Mesodermal cell (in vitro differentiated cells): ENCODE measurements at regions not wholly inside any gene's neighbourhood (a gene's known extent, or its start where the extent isn't known, plus 50 kb on each side); places are given as distances from the start of the nearest gene placed in this dataset.
"Not testable (repeated sequence)": the region's sequence is repeated elsewhere in the genome, so short reads cannot be mapped to it uniquely, and the experiment has no call there.

Source experiments
- H3K27ac ChIP-seq: 2 replicates; pipeline ENCODE4 v1.7.0; 2013; ENCODE audit warnings: mild to moderate bottlenecking, low read depth, low read length, moderate library complexity; ENCODE audit not compliant: severe bottlenecking
- H3K36me3 ChIP-seq: 2 replicates; pipeline ENCODE4 v1.7.1; 2013; ENCODE audit warnings: mild to moderate bottlenecking, low read length, moderate library complexity; ENCODE audit not compliant: control insufficient read depth, insufficient read depth
- H3K4me1 ChIP-seq: one replicate; pipeline ENCODE4 v1.7.1; 2013; ENCODE audit warnings: mild to moderate bottlenecking, low read length; ENCODE audit not compliant: insufficient read depth, control insufficient read depth, poor library complexity, severe bottlenecking
- H3K4me3 ChIP-seq: 2 replicates; pipeline ENCODE4 v1.7.0; 2013; ENCODE audit warnings: low read length, control low read depth, mild to moderate bottlenecking; ENCODE audit not compliant: insufficient read depth, poor library complexity, severe bottlenecking; ENCODE audit errors: extremely low read depth
- H3K9me3 ChIP-seq: 2 replicates; pipeline ENCODE4 v1.7.1; 2013; ENCODE audit warnings: mild to moderate bottlenecking, low read length, moderate library complexity; ENCODE audit not compliant: control insufficient read depth
- WGBS, 2 experiments: methylation state at CpG; one replicate each; pipeline ENCODE4 v1.1.5; 2013; ENCODE audit warnings: missing lambda C conversion rate in 2 of 2; ENCODE audit not compliant: insufficient coverage in 2 of 2; 5-methylcytosine and 5-hydroxymethylcytosine counted together

GRCh38 chr4:132437117-132437516 is 712.0 kb upstream of the PCDH10 start:
- H3K27ac ChIP-seq = no peak overlapping the region
- H3K4me3 ChIP-seq = no peak overlapping the region
- H3K4me1 ChIP-seq = no peaks in the 10 kb centered on the region
- no peaks in the 10 kb centered on the region for H3K9me3 ChIP-seq
- H3K36me3 ChIP-seq = no peaks in the 10 kb centered on the region

DNA sequence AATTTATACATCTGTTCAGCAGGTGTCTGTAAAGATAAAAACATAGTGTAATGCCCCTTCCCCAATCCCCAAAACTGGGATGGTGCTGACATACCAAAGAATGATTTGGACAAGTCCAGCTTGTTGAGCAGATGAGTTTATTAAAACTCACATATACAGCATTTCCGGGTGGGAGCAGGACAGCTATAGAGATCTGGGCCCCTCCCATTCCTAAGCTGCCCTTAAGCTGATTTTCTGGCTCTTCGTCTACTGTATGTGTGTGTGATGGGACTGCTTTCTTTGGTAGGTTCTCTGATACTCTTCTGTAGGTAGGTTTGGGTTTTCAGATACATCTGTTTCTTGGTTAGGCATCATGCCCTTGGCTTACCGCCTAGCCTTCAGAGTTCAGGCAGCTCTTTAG is 703.7 kb upstream of the PCDH10 start:
- Histone ChIP-seq H3K9me3 (no peaks in the 10 kb centered on the region), H3K4me3 (no peak overlapping the region), H3K4me1 (no peaks in the 10 kb centered on the region), H3K27ac (no peak overlapping the region), H3K36me3 (no peaks in the 10 kb centered on the region)
- 94% methylated on average over 2 of the region's 3 CpGs; no CpG with 5 or more reads in 1 of the 2 experiments for WGBS, 2 experiments

DNA sequence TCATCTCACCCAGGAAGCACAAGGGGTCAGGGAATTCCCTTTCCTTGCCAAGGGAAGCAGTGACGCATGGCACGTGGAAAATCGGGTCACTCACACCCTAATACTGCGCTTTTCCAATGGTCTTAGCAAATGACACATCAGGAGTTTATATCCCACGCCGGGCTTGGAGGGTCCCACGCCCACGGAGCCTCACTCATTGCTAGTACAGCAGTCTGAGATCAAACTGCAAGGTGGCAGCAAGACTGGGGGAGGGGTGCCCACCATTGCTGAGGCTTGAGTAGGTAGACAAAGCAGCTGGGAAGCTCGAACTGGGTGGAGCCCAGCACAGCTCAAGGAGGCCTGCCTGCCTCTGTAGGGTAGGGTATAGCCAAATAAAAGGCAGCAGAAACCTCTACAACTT is 691.1 kb upstream of the PCDH10 start:
- H3K36me3 ChIP-seq, H3K27ac ChIP-seq, H3K4me1 ChIP-seq, H3K9me3 ChIP-seq, H3K4me3 ChIP-seq: not testable (repeated sequence)
- WGBS, 2 experiments = 95 to 100% methylated on average over 8 to 9 of the region's 9 CpGs

DNA sequence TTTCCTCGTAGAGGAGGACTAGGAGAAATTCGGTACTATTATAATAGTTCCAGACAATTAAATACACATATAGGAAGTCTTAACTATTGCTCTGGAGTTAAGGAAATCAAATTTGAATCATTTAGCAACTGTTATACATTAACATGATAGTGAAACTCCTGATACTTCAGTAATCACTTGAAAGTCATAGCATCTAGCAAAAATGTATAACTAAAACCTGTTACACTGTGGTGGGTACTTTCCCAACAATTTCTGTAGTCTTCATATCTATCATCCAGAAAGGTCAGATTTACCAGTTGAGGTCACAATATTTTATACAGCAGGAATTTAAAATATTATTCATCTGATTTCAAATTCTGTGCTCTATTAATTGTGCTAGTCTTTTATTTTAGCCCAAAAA is 669.6 kb upstream of the PCDH10 start:
- Histone ChIP-seq H3K27ac (no peak overlapping the region), H3K9me3 (no peaks in the 10 kb centered on the region), H3K4me3 (no peak overlapping the region), H3K4me1 (no peaks in the 10 kb centered on the region), H3K36me3 (no peaks in the 10 kb centered on the region)
- no CpG with 5 or more reads among the region's 2 CpGs for WGBS, 2 experiments

DNA sequence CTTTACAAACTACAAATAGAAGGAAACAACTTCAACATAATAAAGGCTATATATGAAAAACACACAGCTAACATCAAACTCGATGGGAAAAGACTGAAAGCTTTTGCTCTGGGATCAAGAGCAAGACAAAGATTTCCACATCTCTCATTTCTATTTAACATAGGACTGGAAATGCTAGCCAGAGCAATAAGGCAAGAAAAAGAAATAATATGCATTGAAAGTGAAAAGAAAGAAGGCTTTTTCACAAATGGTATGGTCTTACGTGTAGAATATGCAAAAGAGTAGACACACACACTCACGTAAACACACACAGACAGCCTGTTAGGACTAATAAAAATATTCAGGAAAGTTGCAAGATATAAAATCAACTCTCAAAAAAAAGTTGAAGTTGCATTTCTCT is 660.5 kb upstream of the PCDH10 start:
- no peaks in the 10 kb centered on the region for H3K4me1 ChIP-seq
- no peak overlapping the region for H3K27ac ChIP-seq
- H3K4me3 ChIP-seq = no peak overlapping the region
- H3K36me3 ChIP-seq = no peaks in the 10 kb centered on the region
- H3K9me3 ChIP-seq = peaks cover 10% of the 10 kb centered on the region
- WGBS, 2 experiments = no CpG with 5 or more reads among the region's 3 CpGs

DNA sequence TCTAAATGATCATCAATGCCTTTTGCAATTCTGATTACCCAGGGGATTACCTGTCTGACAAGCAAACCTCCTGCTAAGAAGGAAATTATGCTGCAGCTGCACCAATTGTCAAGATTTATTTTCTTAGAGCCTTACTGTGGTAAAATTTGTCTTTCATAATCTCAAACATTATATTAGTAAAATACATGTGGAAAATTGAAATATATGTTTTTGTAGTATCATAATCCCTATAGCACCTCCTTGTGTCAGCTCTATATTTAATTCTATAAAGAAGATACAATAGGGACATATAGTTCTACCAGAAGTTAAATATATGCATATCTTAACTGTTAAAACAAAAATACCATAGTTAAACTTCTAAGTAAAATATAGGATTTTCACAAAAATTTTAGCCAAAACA is 655.6 kb upstream of the PCDH10 start:
- no peak overlapping the region for H3K4me3 ChIP-seq
- H3K9me3 ChIP-seq = peaks cover 9% of the 10 kb centered on the region
- H3K36me3 ChIP-seq = no peaks in the 10 kb centered on the region
- H3K4me1 ChIP-seq = no peaks in the 10 kb centered on the region
- H3K27ac ChIP-seq = no peak overlapping the region

- H3K4me1 ChIP-seq = not testable (repeated sequence)
- WGBS, 2 experiments = 42 to 64% methylated on average over 4 to 7 of the region's 9 CpGs
Observed at GRCh38 chr4:132495267-132495812, 653.8 kb upstream of the PCDH10 start.

GRCh38 chr4:132498215-132498614 is 650.9 kb upstream of the PCDH10 start:
- Histone ChIP-seq H3K4me1 (no peaks in the 10 kb centered on the region), H3K4me3 (no peak overlapping the region), H3K36me3 (no peaks in the 10 kb centered on the region), H3K9me3 (no peaks in the 10 kb centered on the region), H3K27ac (no peak overlapping the region)
- no CpG with 5 or more reads among the region's 2 CpGs for WGBS, 2 experiments

More at GRCh38 chr4:132495267-132495812, 653.8 kb upstream of the PCDH10 start:
- H3K9me3 ChIP-seq, H3K36me3 ChIP-seq, H3K4me3 ChIP-seq, H3K27ac ChIP-seq: not testable (repeated sequence)

GRCh38 chr4:132502096-132502552 is 647.0 kb upstream of the PCDH10 start:
- Histone ChIP-seq H3K4me3 (no peak overlapping the region), H3K4me1 (no peaks in the 10 kb centered on the region), H3K9me3 (no peaks in the 10 kb centered on the region), H3K36me3 (no peaks in the 10 kb centered on the region), H3K27ac (no peak overlapping the region)

DNA sequence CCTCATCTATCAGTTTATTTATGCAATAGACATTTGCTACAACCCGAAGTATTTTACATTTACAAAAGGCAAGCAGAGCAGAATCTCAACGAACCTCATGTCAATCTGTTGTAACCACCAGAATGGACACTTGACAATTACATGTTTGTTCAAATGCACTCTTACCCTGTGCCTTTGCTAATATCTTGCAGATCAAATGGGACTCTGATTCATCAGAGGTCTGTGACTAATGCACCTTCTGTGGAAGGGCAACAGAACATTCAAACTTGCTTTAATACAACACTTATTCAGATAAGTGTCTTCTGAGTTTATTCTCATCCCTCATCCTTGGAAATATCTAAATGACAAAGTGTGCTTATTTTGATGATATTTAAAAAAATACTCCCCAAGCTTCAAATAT is 644.7 kb upstream of the PCDH10 start:
- H3K36me3 ChIP-seq = no peaks in the 10 kb centered on the region
- WGBS, 2 experiments = 68 to 81% methylated on average over 2 of the region's 2 CpGs
- H3K27ac ChIP-seq = no peak overlapping the region
- no peak overlapping the region for H3K4me3 ChIP-seq
- no peaks in the 10 kb centered on the region for H3K9me3 ChIP-seq
- H3K4me1 ChIP-seq = no peaks in the 10 kb centered on the region

- WGBS, 2 experiments = no CpG with 5 or more reads among the region's 2 CpGs
- Histone ChIP-seq H3K9me3 (no peaks in the 10 kb centered on the region), H3K36me3 (no peaks in the 10 kb centered on the region), H3K27ac (no peak overlapping the region), H3K4me3 (no peak overlapping the region), H3K4me1 (no peaks in the 10 kb centered on the region)
Observed at GRCh38 chr4:132506568-132506967, 642.5 kb upstream of the PCDH10 start.

DNA sequence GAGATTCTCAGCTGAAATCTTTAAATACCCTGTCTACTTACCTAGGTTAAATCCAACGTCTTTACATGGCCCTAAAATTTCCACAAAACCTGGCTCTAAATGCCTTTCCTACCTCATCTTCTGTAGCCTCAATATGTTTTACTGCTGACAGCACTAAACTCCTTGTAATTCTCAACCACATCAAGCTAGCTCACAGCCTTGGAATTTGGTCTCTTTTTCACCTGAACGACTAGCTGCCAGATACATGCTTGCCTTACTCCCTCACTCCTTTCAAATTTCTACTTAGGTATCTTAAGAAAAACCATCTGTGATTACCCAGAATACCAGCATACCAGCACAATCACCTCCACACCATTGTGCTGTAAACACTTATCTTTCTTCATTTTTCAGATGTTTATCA is 635.6 kb upstream of the PCDH10 start:
- no peak overlapping the region for H3K27ac ChIP-seq
- no peak overlapping the region for H3K4me3 ChIP-seq
- no peaks in the 10 kb centered on the region for H3K4me1 ChIP-seq
- no peaks in the 10 kb centered on the region for H3K9me3 ChIP-seq
- no peaks in the 10 kb centered on the region for H3K36me3 ChIP-seq
- 49 to 52% methylated on average over 2 of the region's 2 CpGs for WGBS, 2 experiments
